Bronchial epithelial cell (primary cell): ENCODE measurements at regions not wholly inside any gene's neighbourhood (a gene's known extent, or its start where the extent isn't known, plus 50 kb on each side); places are given as distances from the start of the nearest gene placed in this dataset.
A peak's percentile ranks its signal among the peaks of the same experiment; 100 is the strongest.

Experiments used
- DNase-seq: peaks from one replicate; pipeline ENCODE4 v3.0.0-alpha.2; 2010; ENCODE audit warnings: low read depth
- FAIRE-seq: peaks from 2 replicates; lab custom pipeline; 2011; peaks lifted over from hg19 to GRCh38; lab: Jason Lieb, UNC
- H3K27me3 ChIP-seq: 2 replicates; pipeline ENCODE4 v1.5.1; 2011; ENCODE audit warnings: low read length; ENCODE audit not compliant: control insufficient read depth, insufficient read depth
- H3K36me3 ChIP-seq: 2 replicates; pipeline ENCODE4 v1.5.1; 2011; ENCODE audit warnings: low read length; ENCODE audit not compliant: control insufficient read depth, insufficient read depth
- H3K4me3 ChIP-seq: 2 replicates; pipeline ENCODE4 v1.5.1; 2011; ENCODE audit warnings: mild to moderate bottlenecking, low read depth, low read length, control low read depth
- CTCF ChIP-seq: IDR thresholded peaks from 2 replicates; pipeline ENCODE4 v1.5.1; 2011; ENCODE audit warnings: mild to moderate bottlenecking, moderate library complexity, low read length, control low read depth, inconsistent platforms; ENCODE audit not compliant: insufficient read depth, severe bottlenecking

- DNase-seq (no peak), FAIRE-seq (no peak)
- H3K36me3 ChIP-seq = no peaks in the 10 kb centered on the region
- peaks cover 16% of the 10 kb centered on the region for H3K27me3 ChIP-seq
- no peak for TF ChIP-seq CTCF
- H3K4me3 ChIP-seq = no peak overlapping the region
Observed at GRCh38 chr3:194801461-194802432, 116.1 kb downstream of the FAM43A start.

- H3K36me3 ChIP-seq = no peaks in the 10 kb centered on the region
- FAIRE-seq (no peak), DNase-seq (no peak)
- no peak for TF ChIP-seq CTCF
- H3K27me3 ChIP-seq = peaks cover 15% of the 10 kb centered on the region
- H3K4me3 ChIP-seq = no peak overlapping the region
Observed at GRCh38 chr3:194804796-194805195, 119.1 kb downstream of the FAM43A start.

GRCh38 chr3:194805546-194805945, 119.9 kb downstream of the FAM43A start:
- no peaks in the 10 kb centered on the region for H3K36me3 ChIP-seq
- DNase-seq (no peak), FAIRE-seq (no peak)
- H3K4me3 ChIP-seq = no peak overlapping the region
- H3K27me3 ChIP-seq = peaks cover 12% of the 10 kb centered on the region
- TF ChIP-seq CTCF = no peak

GRCh38 chr3:194806991-194807630, 121.4 kb downstream of the FAM43A start:
- FAIRE-seq (no peak), DNase-seq (peak; percentile 61)
- no peak overlapping the region for H3K4me3 ChIP-seq
- no peaks in the 10 kb centered on the region for H3K36me3 ChIP-seq
- H3K27me3 ChIP-seq = peaks cover 7% of the 10 kb centered on the region
- TF ChIP-seq CTCF = no peak

- DNase-seq (peak; percentile 93), FAIRE-seq (peak; percentile 50)
- Histone ChIP-seq H3K27me3 (peaks cover 7% of the 10 kb centered on the region), H3K4me3 (no peak overlapping the region), H3K36me3 (no peaks in the 10 kb centered on the region)
- TF ChIP-seq CTCF = no peak
Observed at GRCh38 chr3:194808640-194809097, 123.0 kb downstream of the FAM43A start.
